NCI-H526 (cell line): ENCODE measurements at regions not wholly inside any gene's neighbourhood (a gene's known extent, or its start where the extent isn't known, plus 50 kb on each side); places are given as distances from the start of the nearest gene placed in this dataset.

Experiments used
- DNase-seq, 2 experiments: peaks; one replicate each; lab custom pipeline; 2025; lab: John Stamatoyannopoulos, UW

DNA sequence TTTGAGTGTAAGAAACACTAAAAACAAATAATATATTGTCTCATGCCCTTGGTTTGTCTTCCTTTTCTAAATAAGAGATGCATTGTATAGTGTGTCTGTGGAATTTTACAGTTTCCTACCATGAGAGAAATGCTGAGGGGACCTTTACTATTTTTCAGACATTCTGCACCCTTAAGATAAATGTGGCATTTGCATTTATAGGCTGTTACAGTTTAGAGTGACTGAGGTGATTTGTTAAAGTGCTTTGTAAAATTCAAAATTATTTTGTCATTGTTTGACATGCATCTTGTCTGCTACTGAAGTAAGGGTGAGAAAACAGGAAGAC lies 78.9 kb upstream of the ZSWIM2 start:
- no peak for DNase-seq

DNA sequence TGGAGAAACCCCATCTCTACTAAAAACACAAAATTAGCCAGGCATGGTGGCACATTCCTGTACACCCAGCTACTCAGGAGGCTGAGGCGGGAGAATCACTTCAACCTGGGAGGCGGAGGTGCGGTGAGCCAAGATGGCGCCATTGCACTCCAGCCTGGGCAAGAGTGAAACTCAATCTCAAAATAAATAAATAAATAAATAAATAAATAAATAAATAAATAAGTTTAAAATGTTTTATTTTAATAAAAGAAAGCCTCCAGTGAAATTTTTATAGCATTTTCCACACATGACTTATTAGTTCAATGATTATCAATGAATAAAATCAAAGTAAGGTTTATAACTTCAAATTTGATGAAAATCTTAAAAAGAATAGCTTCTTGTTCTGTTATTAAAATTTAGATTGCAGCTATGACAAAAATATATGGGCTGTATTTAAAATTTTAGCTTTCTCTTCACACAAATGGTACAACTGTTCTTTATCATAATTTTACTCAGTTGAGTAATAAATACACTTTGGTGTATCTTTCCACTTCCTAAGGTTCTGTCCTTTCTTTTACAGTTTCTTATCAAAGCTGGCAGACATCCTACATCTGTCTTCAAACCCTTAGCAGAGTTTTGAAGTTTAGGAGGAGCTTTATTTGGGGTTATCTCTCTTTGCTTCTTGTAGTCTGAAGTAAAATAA lies 78.4 kb upstream of the ZSWIM2 start:
- no peak for DNase-seq

DNA sequence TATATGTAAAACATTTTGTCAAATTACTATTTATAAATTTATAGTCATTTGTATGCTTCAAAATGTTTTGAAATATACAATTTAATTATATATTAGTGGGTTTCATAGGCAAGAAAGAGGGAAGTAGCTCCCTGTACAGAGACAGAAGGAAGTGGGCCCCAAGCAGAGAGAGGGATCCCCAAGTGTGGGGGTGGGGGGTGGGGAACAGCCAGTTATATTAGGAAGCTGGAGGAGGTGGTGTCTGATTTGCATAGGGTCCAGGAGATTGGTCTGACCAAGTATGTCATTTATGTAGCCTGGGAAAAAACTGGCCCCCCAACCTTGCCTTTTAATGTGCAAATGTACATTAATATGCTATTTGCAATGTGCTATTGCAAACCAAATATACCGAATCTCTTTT lies 76.5 kb upstream of the ZSWIM2 start:
- DNase-seq = no peak

DNA sequence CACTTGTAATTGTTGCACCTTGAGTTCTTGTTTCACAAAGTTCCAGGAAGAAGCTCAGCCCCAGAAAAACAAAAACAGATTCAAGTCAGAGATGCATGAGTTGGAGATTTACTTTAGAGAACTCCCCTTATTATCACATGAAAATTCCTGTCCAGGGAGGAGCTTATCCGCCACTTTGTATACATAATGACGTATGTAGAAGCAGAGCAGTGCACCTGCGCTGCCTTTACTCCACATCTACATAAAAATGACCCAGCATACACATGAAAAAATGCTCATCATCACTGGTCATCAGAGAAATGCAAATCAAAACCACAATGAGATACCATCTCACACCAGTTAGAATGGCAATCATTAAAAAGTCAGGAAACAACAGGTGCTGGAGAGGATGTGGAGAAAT lies 73.3 kb upstream of the ZSWIM2 start:
- DNase-seq = peak in 1 of 2 experiments; percentile 17

DNA sequence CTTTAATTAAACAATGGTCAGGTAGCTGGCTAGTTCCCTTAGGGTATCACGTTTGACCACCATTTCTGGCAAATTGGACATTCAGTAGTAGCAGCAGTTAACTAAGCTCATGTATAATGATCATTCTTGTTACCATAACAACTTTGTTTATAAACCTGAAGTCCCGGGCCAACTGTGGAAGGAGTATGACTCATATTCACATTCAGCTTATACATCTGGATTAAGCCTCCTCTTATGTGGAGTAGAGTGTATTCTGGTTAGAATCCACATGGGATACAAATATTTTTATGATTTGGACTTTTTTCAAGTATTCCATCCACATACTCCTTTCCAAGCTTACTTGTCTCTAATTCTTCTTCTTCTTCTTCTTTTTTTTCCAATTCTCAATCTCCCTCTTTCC lies 70.3 kb upstream of the ZSWIM2 start:
- DNase-seq = no peak

DNA sequence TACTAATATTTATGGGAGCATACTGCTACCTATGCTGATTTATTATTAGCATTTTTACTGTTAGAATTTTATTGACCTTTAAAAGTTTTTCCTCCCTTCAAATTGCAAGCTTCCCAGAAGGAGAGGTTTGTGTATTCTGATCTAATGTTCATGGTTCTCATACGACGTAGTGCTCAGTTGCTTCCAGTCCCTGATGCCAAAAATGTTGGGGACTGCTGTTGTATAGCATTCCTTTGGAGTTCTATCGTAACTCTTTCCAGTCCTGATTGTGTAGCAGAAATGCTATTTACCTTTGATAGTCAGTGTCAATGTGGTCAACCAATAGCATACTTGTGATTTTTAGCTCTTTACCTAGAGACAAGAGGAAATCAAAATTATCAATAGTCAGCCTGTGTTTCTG lies 69.5 kb upstream of the ZSWIM2 start:
- no peak for DNase-seq

DNA sequence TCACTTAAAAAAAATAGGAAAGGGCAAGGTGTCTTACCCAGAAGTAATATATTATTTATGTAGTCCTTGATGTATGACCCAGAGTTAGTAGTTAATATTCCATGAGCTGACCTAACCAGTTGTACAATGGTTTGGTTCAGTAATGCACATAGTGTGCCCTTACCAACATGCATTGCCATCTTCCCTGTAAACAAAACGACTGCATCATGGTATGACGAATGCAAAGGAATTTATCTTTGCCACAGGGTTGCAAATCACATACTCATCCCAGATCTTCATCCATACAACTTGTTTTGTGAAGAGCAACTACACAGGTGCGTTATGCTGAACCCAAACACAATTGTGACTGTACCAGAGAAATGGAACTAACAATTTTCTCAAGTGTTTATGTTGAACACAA lies 68.9 kb upstream of the ZSWIM2 start:
- no peak for DNase-seq

DNA sequence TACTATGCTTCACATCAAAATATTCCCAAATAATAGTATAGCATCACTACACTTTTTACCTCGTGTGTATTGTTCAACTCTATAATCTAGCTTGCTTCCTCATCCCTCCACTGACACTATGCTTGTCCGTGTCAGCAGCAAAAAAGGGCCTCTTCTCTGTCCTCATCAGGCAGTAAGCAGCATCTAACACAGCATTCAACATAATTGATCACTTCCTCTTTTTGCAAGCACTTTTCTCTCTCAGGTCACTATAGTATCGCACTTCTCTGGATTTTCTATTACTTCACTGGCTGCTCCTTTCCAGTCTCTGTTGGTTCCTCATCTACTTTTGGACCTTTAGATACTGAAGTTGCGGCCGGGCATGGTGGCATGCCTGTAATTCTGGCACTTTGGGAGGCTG lies 64.9 kb upstream of the ZSWIM2 start:
- no peak for DNase-seq

DNA sequence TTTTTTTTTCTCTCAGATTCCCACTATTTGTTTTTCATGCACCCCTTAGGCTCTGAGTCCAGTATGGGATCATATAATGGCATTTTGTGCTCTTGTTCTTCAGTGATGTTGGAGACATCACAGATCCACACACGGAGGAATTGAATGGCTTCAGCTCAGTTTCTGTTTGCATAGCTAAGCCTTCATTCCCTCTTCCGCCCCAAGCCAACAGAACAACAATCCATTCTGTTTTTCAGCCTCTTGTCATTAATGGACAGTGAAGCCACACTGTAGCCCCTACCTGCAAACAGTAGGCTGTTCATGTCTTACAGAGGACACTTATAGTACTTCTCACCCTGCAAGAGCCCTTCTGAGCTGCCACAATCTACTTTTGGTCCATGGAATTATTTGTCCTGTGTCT lies 64.0 kb upstream of the ZSWIM2 start:
- no peak for DNase-seq

DNA sequence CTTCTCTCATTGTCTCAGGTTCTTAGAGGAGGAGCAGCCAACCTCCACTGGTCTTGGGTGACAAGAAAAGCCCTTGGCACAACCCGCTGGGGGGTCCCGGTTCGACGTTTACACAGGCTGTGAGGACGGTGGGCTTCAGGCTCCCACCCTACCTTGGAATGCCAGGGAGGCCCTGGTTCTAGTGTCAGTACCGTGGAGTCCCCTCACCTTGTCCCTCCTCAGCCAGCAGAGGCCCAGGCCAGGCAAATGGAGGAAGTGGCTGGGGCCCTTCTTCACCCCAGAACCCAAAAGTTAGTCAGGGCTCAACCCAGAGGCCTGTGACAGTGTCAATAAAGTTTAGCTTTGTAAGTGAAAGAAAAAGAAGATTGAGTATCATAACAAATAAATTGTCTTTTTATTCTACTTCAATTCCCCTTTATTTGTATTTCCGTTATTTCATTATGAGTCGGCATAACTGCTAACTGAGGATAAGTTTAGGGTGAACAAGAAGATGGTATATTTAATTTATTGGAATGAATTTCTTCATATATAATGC lies 62.6 kb upstream of the ZSWIM2 start:
- DNase-seq = no peak

DNA sequence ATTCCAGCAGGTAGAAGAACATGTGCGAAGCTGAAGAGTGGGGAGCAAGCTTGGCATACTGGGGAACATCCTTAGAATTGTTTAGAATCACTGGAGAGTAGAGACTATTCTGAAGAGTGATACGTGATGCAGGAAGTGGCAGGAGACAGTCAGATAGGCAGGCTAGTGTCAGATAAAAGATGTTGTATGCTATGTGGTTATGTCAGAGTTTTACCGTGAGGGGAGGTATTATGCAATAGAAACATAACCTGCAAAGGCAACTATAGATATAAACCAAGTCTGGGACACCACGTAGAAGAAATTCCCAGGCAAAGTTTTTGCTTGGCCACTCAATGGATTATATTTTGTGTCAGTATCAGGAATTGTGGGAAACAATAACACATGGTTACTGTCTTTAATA lies 62.0 kb upstream of the ZSWIM2 start:
- DNase-seq = no peak

DNA sequence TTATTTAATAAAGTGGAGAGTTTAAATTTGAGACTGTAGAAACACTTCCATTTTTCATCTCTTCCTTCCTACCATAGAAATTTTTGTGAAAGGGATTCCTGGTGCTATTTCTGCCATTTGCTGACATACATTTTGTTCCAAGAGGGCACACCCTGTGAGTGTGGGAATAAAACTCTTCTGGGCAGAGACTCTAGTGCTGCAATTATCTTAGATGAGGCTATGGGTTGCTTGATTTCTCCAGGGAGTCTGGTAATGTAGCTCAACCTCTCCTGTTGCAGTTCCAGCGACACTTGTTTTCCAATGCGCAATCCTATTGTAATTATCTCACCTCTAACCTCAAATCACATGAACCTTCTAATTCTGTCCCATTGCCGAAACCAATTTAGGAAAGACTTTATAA lies 60.1 kb upstream of the ZSWIM2 start:
- DNase-seq = no peak

DNA sequence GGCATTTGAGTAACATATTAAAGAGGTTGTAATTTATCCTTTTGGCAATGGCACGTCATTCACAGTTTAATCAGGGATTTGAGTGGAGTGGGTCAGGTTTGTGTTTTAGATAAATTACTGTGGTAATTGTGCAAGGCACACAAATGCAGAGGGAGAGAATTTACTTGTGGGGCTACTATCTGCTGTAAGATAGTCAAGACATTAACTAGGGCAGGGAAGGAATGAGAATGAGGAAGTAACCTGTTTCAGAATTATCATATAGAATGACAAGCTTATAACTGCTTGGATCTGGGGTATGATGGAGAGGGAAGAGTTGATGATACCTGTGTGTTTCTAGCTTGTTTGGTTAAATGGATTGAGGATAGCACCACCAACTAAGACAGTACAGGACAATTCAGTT lies 58.9 kb upstream of the ZSWIM2 start:
- DNase-seq = no peak

DNA sequence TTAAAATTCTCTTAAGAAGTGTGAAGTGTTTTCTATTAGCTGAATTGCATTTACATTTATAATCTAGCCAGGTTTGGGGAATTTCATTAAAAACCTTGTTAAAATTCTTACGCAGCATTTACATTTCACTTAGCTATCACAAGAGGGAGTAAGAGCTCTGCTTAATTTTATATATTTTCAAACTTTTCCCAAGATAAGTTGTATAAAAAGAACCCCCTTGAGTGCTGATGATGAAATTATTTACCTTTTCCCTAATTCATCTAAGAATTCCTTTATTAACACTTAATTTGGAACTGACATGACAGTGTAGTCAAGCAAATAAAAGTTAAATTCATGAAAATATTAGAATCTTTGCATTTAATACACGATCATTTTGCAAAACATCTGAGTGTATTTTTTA lies 54.2 kb upstream of the ZSWIM2 start:
- peak in 1 of 2 experiments; percentile 6 for DNase-seq
